A673 (cell line): ENCODE measurements at regions not wholly inside any gene's neighbourhood (a gene's known extent, or its start where the extent isn't known, plus 50 kb on each side); places are given as distances from the start of the nearest gene placed in this dataset.
"Not testable (repeated sequence)": the region's sequence is repeated elsewhere in the genome, so short reads cannot be mapped to it uniquely, and the experiment has no call there.

ENCODE experiments used
- BruUV-seq: library from RNA; stranded (reverse); fragments of 400-500 nt; replicated peaks from 2 replicates; lab custom pipeline; 2021; lab: Mats Ljungman, UMichigan
- CTCF ChIA-PET: fragments of 300-600 bp; sonication (Branson Sonifier 250); formaldehyde crosslinking; loops from one replicate; lab custom pipeline; 2022; ENCODE audit warnings: antibody characterized with exemption; lab: Charles Lee
- POLR2A ChIA-PET: fragments of 300-600 bp; sonication (Branson Sonifier 250); formaldehyde crosslinking; loops from one replicate; lab custom pipeline; 2022; ENCODE audit warnings: antibody characterized with exemption; ENCODE audit not compliant: low non-redundant PET; lab: Charles Lee
- DNase-seq: peaks from one replicate; pipeline ENCODE4 v3.0.0-alpha.2; 2015; ENCODE audit warnings: low spot score
- H3K27ac ChIP-seq: fragments of 200-600 bp; sonication (generic); 2 replicates; pipeline ENCODE4 v1.5.1; 2016; ENCODE audit warnings: mixed run types, low read depth, mild to moderate bottlenecking, mixed read lengths, antibody characterized with exemption, low read length; ENCODE audit not compliant: poor library complexity, severe bottlenecking
- H3K27me3 ChIP-seq: fragments of 200-600 bp; sonication (generic); replicated peaks from 2 replicates; pipeline ENCODE4 v1.6.1; 2017; ENCODE audit warnings: mixed run types, low read depth, mild to moderate bottlenecking, mixed read lengths, antibody characterized with exemption, low read length; ENCODE audit not compliant: insufficient read depth, poor library complexity
- H3K36me3 ChIP-seq: fragments of 200-600 bp; sonication (generic); 2 replicates; pipeline ENCODE4 v1.6.1; 2016; ENCODE audit warnings: mixed run types, mild to moderate bottlenecking, mixed read lengths, antibody characterized with exemption, low read length; ENCODE audit not compliant: insufficient read depth, poor library complexity, severe bottlenecking
- H3K4me1 ChIP-seq: fragments of 200-600 bp; sonication (generic); 2 replicates; pipeline ENCODE4 v1.6.1; 2017; ENCODE audit warnings: mixed run types, mild to moderate bottlenecking, mixed read lengths, antibody characterized with exemption, low read length; ENCODE audit not compliant: insufficient read depth, poor library complexity, severe bottlenecking
- H3K4me3 ChIP-seq: fragments of 200-600 bp; sonication (generic); 2 replicates; pipeline ENCODE4 v1.5.1; 2016; ENCODE audit warnings: low read depth, mixed run types, mild to moderate bottlenecking, mixed read lengths, low read length; ENCODE audit not compliant: poor library complexity, severe bottlenecking
- H3K9me3 ChIP-seq: fragments of 200-600 bp; sonication (generic); 2 replicates; pipeline ENCODE4 v1.6.1; 2016; ENCODE audit warnings: mixed run types, low read depth, mild to moderate bottlenecking, mixed read lengths, antibody characterized with exemption, low read length; ENCODE audit not compliant: poor library complexity, severe bottlenecking
- EZH2 ChIP-seq: fragments of 200-600 bp; sonication (generic); IDR thresholded peaks from 2 replicates; pipeline ENCODE4 v1.6.1; 2017; ENCODE audit warnings: borderline replicate concordance, low read depth, mild to moderate bottlenecking, mixed read lengths, antibody characterized with exemption, low read length; ENCODE audit not compliant: poor library complexity, severe bottlenecking
- intact Hi-C: fragments of 100-400 bp; cut with micrococcal nuclease; formaldehyde crosslinking; loops from one replicate; pipeline ENCODE4 v1.10.0; 2022; ENCODE audit not compliant: unreplicated experiment
- TF ChIP-seq, protein P1 (sequence below): fragments of 300-800, 200-600 bp; sonication (generic); conservative IDR thresholded peaks from 2 replicates; pipeline ENCODE4 v1.5.1; 2017; ENCODE audit warnings: low read depth, mild to moderate bottlenecking, antibody characterized with exemption, low read length, moderate library complexity, mixed read lengths

DNA sequence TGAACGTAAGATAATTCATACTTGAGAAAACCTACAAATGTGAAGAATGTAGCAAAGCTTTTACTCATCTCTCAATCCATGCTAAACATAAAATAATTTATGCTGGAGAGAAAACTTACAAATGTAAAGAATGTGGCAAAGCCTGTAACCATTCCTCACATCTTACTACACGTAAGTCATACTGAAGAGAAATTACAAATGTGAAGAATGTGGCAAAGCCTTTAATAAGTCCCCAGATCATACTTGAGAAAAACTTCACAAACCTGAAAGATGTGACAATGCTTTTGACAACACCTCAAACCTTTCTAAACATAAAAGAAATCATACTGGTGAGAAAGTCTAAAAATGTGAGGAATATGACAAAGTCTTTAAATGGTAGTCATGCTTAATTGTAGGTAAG is 89.4 kb downstream of the ZNF675 start:
- ChIA-PET CTCF (no interaction called here), POLR2A (no interaction called here)
- no TSS peak for BruUV-seq
- TF ChIP-seq EZH2 = no peak
- TF ChIP-seq, protein P1, sequence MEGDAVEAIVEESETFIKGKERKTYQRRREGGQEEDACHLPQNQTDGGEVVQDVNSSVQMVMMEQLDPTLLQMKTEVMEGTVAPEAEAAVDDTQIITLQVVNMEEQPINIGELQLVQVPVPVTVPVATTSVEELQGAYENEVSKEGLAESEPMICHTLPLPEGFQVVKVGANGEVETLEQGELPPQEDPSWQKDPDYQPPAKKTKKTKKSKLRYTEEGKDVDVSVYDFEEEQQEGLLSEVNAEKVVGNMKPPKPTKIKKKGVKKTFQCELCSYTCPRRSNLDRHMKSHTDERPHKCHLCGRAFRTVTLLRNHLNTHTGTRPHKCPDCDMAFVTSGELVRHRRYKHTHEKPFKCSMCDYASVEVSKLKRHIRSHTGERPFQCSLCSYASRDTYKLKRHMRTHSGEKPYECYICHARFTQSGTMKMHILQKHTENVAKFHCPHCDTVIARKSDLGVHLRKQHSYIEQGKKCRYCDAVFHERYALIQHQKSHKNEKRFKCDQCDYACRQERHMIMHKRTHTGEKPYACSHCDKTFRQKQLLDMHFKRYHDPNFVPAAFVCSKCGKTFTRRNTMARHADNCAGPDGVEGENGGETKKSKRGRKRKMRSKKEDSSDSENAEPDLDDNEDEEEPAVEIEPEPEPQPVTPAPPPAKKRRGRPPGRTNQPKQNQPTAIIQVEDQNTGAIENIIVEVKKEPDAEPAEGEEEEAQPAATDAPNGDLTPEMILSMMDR = no peak
- H3K9me3 ChIP-seq = peaks cover 20% of the 10 kb centered on the region
- no peaks in the 10 kb centered on the region for H3K4me1 ChIP-seq
- H3K4me3 ChIP-seq = no peak overlapping the region
- DNase-seq = no peak
- H3K27ac ChIP-seq = no peak overlapping the region
- intact Hi-C loops = no loop called here
- H3K27me3 ChIP-seq = no peaks in the 10 kb centered on the region
- H3K36me3 ChIP-seq = no peaks in the 10 kb centered on the region

DNA sequence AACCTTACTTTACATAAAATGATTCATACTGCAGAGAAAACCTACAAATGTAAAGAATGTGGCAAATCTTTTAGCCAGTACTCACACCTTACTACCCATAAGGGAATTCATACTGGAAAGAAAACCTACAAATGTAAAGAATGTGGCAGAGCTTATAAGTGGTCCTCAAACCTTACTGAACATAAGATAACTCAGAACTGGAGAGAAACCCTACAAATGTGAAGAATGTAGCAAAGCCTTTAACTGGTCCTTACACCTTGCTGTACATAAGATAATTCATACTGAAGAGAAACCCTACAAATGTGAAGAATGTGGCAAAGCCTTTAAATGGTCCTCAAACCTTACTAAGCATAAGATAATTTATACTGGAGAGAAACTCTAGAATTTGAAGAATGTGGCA is 90.1 kb downstream of the ZNF675 start:
- no peak for DNase-seq
- TF ChIP-seq, protein P1 = no peak
- TF ChIP-seq EZH2 = no peak
- POLR2A ChIA-PET = no interaction called here

DNA sequence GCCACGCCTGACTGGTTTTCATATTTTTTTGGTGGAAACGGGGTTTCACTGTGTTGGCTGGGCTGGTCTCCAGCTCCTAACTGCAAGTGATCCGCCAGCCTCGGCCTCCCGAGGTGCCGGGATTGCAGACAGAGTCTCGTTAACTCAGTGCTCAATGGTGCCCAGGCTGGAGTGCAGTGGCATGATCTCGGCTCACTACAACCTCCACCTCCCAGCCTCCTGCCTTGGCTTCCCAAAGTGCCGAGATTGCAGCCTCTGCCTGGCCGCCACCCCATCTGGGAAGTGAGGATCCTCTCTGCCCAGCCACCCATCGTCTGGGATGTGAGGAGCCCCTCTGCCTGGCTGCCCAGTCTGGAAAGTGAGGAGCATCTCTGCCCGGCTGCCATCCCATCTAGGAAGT is 92.7 kb downstream of the ZNF675 start:
- H3K27ac ChIP-seq, H3K4me3 ChIP-seq, H3K27me3 ChIP-seq, intact Hi-C loops, CTCF ChIA-PET, H3K4me1 ChIP-seq, POLR2A ChIA-PET, DNase-seq, H3K36me3 ChIP-seq, BruUV-seq: not testable (repeated sequence)
- peaks cover 33% of the 10 kb centered on the region for H3K9me3 ChIP-seq

More for the DNA sequence above, 90.1 kb downstream of the ZNF675 start:
- Histone ChIP-seq H3K27ac (no peak overlapping the region), H3K4me1 (no peaks in the 10 kb centered on the region), H3K36me3 (no peaks in the 10 kb centered on the region), H3K4me3 (no peak overlapping the region), H3K27me3 (no peaks in the 10 kb centered on the region), H3K9me3 (peaks cover 20% of the 10 kb centered on the region)
- CTCF ChIA-PET = no interaction called here
- intact Hi-C loops = no loop called here
- BruUV-seq = no TSS peak

DNA sequence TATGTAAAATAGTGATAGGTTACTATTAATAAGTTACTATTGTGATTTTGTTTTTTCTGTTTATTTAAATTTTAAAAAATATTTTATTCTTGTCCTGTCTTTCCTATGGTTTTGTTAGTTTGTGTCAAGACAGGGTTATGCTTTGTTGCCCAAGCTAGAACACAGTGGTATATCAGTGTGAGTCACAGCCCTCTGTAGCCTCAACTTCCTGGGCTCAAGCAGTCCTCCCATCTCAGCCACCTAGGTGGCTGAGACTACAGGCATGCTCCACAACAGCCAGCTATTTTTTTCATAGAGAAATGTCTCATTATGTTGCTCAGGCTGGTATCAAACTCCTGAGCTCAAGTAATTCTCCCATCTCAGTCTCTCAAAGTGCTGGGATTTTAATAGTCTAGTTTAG is 99.5 kb downstream of the ZNF675 start:
- POLR2A ChIA-PET = no interaction called here
- H3K4me1 ChIP-seq = no peaks in the 10 kb centered on the region
- no peak for DNase-seq
- intact Hi-C loops = no loop called here
- peaks cover 33% of the 10 kb centered on the region for H3K9me3 ChIP-seq
- H3K27me3 ChIP-seq = no peaks in the 10 kb centered on the region
- TF ChIP-seq EZH2 = no peak
- TF ChIP-seq, protein P1 = no peak
- no peaks in the 10 kb centered on the region for H3K36me3 ChIP-seq
- no peak overlapping the region for H3K27ac ChIP-seq
- CTCF ChIA-PET = no interaction called here
- BruUV-seq = no TSS peak
- no peak overlapping the region for H3K4me3 ChIP-seq
